Left ventricle myocardium inferior (tissue), 1 donor: ENCODE measurements at regions not wholly inside any gene's neighbourhood (a gene's known extent, or its start where the extent isn't known, plus 50 kb on each side); places are given as distances from the start of the nearest gene placed in this dataset.

Source experiments
- DNase-seq: peaks from one replicate; pipeline ENCODE4 v3.0.0-alpha.2; 2020
- H3K27ac ChIP-seq: fragments of 200-600 bp; replicated peaks from 2 replicates; pipeline ENCODE4 v1.8.0; 2021
- H3K27me3 ChIP-seq: fragments of 200-600 bp; 2 replicates; pipeline ENCODE4 v1.8.0; 2021; ENCODE audit warnings: low read depth
- H3K36me3 ChIP-seq: fragments of 200-600 bp; 2 replicates; pipeline ENCODE4 v1.8.0; 2021
- H3K4me1 ChIP-seq: fragments of 200-600 bp; 2 replicates; pipeline ENCODE4 v1.8.0; 2021
- H3K4me3 ChIP-seq: fragments of 200-600 bp; 2 replicates; pipeline ENCODE4 v1.8.0; 2021; ENCODE audit warnings: mild to moderate bottlenecking, moderate library complexity
- H3K9me3 ChIP-seq: fragments of 200-600 bp; replicated peaks from 2 replicates; pipeline ENCODE4 v1.8.0; 2021
- intact Hi-C: fragments of 100-400 bp; cut with micrococcal nuclease; formaldehyde crosslinking; loops from one replicate; pipeline ENCODE4 v1.11.0; 2022
- TF ChIP-seq, protein P1 (sequence below): fragments of 200-600 bp; IDR thresholded peaks from 2 replicates; pipeline ENCODE4 v1.8.0; 2021; ENCODE audit warnings: antibody characterized with exemption, mild to moderate bottlenecking, borderline replicate concordance
- donor health status: DM: no; HTN: yes; CAD: no; lungs with severe emphysema.

GRCh38 chr2:236317938-236318396, 53.8 kb upstream of the ASB18 start:
- H3K36me3 ChIP-seq = no peaks in the 10 kb centered on the region
- TF ChIP-seq, protein P1, sequence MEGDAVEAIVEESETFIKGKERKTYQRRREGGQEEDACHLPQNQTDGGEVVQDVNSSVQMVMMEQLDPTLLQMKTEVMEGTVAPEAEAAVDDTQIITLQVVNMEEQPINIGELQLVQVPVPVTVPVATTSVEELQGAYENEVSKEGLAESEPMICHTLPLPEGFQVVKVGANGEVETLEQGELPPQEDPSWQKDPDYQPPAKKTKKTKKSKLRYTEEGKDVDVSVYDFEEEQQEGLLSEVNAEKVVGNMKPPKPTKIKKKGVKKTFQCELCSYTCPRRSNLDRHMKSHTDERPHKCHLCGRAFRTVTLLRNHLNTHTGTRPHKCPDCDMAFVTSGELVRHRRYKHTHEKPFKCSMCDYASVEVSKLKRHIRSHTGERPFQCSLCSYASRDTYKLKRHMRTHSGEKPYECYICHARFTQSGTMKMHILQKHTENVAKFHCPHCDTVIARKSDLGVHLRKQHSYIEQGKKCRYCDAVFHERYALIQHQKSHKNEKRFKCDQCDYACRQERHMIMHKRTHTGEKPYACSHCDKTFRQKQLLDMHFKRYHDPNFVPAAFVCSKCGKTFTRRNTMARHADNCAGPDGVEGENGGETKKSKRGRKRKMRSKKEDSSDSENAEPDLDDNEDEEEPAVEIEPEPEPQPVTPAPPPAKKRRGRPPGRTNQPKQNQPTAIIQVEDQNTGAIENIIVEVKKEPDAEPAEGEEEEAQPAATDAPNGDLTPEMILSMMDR = no peak
- intact Hi-C loops = no loop called here
- H3K9me3 ChIP-seq = peaks cover 12% of the 10 kb centered on the region
- no peak for DNase-seq
- H3K27ac ChIP-seq = no peak overlapping the region
- H3K4me1 ChIP-seq = peaks cover 8% of the 10 kb centered on the region
- H3K4me3 ChIP-seq = no peak overlapping the region
- H3K27me3 ChIP-seq = no peaks in the 10 kb centered on the region

GRCh38 chr2:236318401-236318800, 54.2 kb upstream of the ASB18 start:
- Histone ChIP-seq H3K27me3 (no peaks in the 10 kb centered on the region), H3K4me1 (peaks cover 8% of the 10 kb centered on the region), H3K9me3 (peaks cover 7% of the 10 kb centered on the region), H3K27ac (no peak overlapping the region), H3K4me3 (no peak overlapping the region), H3K36me3 (no peaks in the 10 kb centered on the region)
- intact Hi-C loops = no loop called here
- no peak for DNase-seq
- TF ChIP-seq, protein P1 = no peak

DNA sequence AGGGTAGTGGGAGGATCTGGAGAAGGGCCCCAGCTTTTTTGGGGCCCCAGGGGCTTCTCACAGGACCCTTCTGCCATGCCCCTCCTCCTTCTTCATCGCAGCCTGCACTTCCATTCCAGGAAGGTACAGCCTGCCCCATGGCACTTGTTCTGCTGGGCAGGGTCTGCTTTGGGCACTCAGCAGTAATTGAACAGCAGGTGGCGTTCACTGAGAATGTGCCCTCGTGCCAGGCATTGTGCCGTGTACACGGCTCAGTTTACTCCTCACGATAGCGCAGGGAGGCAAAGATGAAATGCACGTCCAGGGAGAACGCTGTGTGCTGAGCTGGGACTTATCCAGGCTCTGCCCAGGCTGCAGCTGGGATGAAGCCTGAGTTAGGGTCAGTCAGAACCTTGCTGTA, 54.8 kb upstream of the ASB18 start:
- Histone ChIP-seq H3K27ac (no peak overlapping the region), H3K27me3 (no peaks in the 10 kb centered on the region), H3K36me3 (no peaks in the 10 kb centered on the region), H3K9me3 (peaks cover under 1% of the 10 kb centered on the region), H3K4me1 (peaks cover 8% of the 10 kb centered on the region), H3K4me3 (no peak overlapping the region)
- intact Hi-C loops = no loop called here
- no peak for DNase-seq
- TF ChIP-seq, protein P1 = no peak

GRCh38 chr2:236321415-236321814, 57.2 kb upstream of the ASB18 start:
- no peaks in the 10 kb centered on the region for H3K27me3 ChIP-seq
- H3K27ac ChIP-seq = no peak overlapping the region
- no peaks in the 10 kb centered on the region for H3K9me3 ChIP-seq
- no peaks in the 10 kb centered on the region for H3K36me3 ChIP-seq
- peaks cover 8% of the 10 kb centered on the region for H3K4me1 ChIP-seq
- DNase-seq = no peak
- intact Hi-C loops = no loop called here
- H3K4me3 ChIP-seq = no peak overlapping the region
- TF ChIP-seq, protein P1 = no peak

DNA sequence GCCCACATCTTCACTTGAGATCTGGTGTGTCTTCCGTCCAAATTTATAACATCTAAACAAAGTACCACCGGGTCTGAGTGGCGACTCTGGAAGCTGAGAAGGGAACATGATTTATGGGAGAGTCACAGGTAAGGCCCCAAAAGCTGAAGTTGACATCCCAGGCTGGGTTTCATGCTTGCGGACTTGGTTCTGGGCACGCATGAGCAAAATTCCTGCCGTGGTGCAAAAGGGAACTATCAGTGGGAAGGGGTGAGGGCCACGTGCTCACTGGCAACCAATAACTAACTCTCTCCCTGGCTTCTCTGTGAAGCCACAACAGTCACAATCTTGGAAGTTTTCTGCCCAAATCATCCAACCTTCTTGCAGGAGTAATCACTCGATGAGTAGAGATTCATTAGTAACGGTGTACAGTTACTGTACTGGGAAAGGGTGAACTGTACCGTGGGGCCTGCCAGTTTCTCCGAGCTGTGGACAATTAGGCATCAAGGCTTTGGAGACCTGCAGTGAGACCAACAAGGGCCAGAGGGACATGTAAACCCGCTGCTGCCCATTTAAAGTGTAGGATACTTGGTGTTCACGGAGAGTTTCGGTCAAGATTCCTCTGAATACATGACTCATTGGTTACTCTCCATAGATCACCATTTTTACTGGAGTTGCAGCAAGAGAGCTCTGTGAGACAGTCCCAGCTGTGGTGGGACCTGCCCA, 69.4 kb upstream of the ASB18 start:
- intact Hi-C loops = no loop called here
- no peaks in the 10 kb centered on the region for H3K27me3 ChIP-seq
- peaks cover 26% of the 10 kb centered on the region for H3K4me1 ChIP-seq
- no peaks in the 10 kb centered on the region for H3K9me3 ChIP-seq
- DNase-seq = no peak
- no peaks in the 10 kb centered on the region for H3K36me3 ChIP-seq
- H3K27ac ChIP-seq = no peak overlapping the region
- TF ChIP-seq, protein P1 = no peak
- H3K4me3 ChIP-seq = no peak overlapping the region
